ENCODE measurements at regions not wholly inside any gene's neighbourhood (a gene's known extent, or its start where the extent isn't known, plus 50 kb on each side); places are given as distances from the start of the nearest gene placed in this dataset.
"Not testable (repeated sequence)": the region's sequence is repeated elsewhere in the genome, so short reads cannot be mapped to it uniquely, and the experiment has no call there.

DNA sequence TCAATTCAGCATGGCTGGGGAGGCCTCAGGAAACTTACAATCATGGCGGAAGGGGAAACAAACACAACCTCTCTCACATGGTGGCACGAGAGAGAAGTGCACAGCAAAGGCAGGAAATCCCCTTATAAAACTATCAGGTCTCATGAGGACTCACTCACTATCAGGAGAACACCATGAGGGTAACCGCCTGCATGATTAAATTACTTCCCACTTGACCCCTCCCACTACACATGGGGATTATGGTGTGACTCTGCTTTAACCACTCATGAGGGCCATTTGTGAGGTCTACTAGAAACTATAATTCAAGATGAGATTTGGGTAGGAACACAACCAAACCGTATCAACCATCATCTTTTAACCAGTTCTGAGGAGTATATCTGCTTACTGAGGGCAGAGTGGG, 387.4 kb upstream of the NFIA start:
- Histone ChIP-seq H3K27me3 (no peaks in the 10 kb centered on the region), H3K36me3 (no peaks in the 10 kb centered on the region), H3K4me1 (no peaks in the 10 kb centered on the region), H3K9me3 (no peaks in the 10 kb centered on the region), H3K27ac (no peak overlapping the region), H3K4me3 (no peak overlapping the region)
- no peak for DNase-seq (ENCODE audit: low spot score in 2 of 2)
- WGBS = 84% methylated on average over 4 of the region's 4 CpGs
- TF ChIP-seq EP300 (IDR thresholded peaks at IDR 0.05) (no peak), POLR2AphosphoS5 (IDR thresholded peaks at IDR 0.05) (no peak), POLR2A (IDR thresholded peaks at IDR 0.05) (no peak)
- TF ChIP-seq, protein P1, sequence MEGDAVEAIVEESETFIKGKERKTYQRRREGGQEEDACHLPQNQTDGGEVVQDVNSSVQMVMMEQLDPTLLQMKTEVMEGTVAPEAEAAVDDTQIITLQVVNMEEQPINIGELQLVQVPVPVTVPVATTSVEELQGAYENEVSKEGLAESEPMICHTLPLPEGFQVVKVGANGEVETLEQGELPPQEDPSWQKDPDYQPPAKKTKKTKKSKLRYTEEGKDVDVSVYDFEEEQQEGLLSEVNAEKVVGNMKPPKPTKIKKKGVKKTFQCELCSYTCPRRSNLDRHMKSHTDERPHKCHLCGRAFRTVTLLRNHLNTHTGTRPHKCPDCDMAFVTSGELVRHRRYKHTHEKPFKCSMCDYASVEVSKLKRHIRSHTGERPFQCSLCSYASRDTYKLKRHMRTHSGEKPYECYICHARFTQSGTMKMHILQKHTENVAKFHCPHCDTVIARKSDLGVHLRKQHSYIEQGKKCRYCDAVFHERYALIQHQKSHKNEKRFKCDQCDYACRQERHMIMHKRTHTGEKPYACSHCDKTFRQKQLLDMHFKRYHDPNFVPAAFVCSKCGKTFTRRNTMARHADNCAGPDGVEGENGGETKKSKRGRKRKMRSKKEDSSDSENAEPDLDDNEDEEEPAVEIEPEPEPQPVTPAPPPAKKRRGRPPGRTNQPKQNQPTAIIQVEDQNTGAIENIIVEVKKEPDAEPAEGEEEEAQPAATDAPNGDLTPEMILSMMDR (IDR thresholded peaks at IDR 0.05) = no peak

DNA sequence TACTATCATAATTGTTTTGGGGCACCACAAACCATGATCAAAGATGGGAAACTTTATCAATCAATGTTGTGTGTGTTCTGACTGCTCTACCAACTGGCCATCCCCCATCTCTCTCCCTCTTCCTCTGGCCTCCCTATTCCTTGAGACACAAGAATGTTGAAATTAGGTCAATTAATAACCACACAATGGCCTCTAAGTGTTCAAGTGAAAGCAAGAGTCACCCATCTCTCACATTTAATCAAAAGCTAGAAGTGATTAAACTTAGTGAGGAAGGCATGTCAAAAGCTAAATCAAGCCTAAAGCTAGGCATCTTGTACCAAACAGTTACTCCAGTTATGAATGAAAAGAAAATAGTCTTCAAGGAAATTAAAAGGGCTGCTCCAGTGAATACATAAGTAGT, 390.3 kb upstream of the NFIA start:
- Histone ChIP-seq H3K4me1 (no peaks in the 10 kb centered on the region), H3K9me3 (no peaks in the 10 kb centered on the region), H3K4me3 (no peak overlapping the region), H3K27ac (no peak overlapping the region), H3K27me3 (no peaks in the 10 kb centered on the region), H3K36me3 (no peaks in the 10 kb centered on the region)
- TF ChIP-seq EP300 (IDR thresholded peaks at IDR 0.05) = no peak
- no peak for TF ChIP-seq POLR2AphosphoS5 (IDR thresholded peaks at IDR 0.05)
- TF ChIP-seq POLR2A (IDR thresholded peaks at IDR 0.05) = no peak
- TF ChIP-seq, protein P1 (IDR thresholded peaks at IDR 0.05) = no peak
- no peak for DNase-seq (ENCODE audit: low spot score in 2 of 2)

DNA sequence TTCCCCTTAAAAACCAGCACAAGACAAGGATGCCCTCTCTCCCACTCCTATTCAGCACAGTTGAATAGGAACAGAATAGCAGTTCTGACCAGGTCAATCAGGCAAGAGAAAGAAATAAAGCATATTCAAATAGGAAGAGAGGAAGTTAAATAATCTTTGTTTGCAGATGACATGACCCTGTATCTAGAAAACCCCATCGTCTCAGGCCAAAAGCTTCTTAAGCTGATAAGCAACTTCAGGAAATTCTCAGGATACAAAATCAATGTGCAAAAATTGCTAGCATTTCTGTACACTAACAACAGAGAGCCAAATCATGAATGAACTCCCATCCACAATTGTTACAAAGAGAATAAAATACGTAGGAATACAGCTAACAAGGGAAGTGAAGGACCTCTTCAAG, 394.1 kb upstream of the NFIA start:
- H3K4me1 ChIP-seq; DNase-seq (ENCODE audit: low spot score in 2 of 2); H3K27me3 ChIP-seq; H3K27ac ChIP-seq; H3K4me3 ChIP-seq; H3K9me3 ChIP-seq; H3K36me3 ChIP-seq: not testable (repeated sequence)
- WGBS = 86% methylated on average over 2 of the region's 2 CpGs

DNA sequence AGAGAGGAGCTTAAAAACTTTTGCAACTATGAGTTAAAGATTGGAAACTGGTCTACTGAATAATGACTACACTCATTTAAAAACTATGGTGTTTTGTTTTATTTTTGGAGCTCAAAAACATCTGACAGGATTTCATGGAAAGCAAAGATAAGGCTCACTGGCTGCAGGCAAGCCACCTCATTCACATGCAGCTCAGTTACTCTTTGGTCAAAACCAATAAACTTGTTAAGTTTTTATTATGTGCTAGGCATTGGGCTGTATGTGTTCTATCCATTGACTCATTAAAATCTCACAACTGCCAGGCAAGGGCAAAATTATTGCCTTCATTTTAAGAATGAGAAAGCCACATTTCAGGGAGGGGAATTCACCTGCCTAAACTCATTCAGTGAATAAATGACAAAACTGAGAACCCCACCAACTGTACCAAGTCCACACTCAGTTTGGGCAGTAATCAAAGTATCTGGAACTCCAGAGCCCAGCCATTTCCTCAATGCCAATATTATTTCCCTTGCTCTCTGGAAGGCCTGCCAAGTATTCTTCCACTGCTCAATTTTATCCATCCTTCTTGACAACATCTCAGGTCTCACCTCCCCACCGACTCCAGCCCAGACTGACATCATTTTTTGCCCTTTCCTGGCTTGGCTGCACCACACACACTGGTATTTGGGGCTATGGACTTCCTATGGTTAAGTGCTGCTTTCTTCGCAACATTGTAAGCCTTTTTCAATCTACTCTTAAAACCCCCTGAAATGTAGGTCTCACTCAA, 401.1 kb upstream of the NFIA start:
- Histone ChIP-seq H3K27ac (no peak overlapping the region), H3K9me3 (no peaks in the 10 kb centered on the region), H3K27me3 (no peaks in the 10 kb centered on the region), H3K36me3 (no peaks in the 10 kb centered on the region), H3K4me3 (no peak overlapping the region), H3K4me1 (no peaks in the 10 kb centered on the region)
- no peak for DNase-seq (ENCODE audit: low spot score in 2 of 2)
- 84% methylated on average over 2 of the region's 2 CpGs for WGBS
- TF ChIP-seq POLR2A (IDR thresholded peaks at IDR 0.05) (no peak), POLR2AphosphoS5 (IDR thresholded peaks at IDR 0.05) (no peak), EP300 (IDR thresholded peaks at IDR 0.05) (no peak)
- TF ChIP-seq, protein P1 (IDR thresholded peaks at IDR 0.05) = no peak

DNA sequence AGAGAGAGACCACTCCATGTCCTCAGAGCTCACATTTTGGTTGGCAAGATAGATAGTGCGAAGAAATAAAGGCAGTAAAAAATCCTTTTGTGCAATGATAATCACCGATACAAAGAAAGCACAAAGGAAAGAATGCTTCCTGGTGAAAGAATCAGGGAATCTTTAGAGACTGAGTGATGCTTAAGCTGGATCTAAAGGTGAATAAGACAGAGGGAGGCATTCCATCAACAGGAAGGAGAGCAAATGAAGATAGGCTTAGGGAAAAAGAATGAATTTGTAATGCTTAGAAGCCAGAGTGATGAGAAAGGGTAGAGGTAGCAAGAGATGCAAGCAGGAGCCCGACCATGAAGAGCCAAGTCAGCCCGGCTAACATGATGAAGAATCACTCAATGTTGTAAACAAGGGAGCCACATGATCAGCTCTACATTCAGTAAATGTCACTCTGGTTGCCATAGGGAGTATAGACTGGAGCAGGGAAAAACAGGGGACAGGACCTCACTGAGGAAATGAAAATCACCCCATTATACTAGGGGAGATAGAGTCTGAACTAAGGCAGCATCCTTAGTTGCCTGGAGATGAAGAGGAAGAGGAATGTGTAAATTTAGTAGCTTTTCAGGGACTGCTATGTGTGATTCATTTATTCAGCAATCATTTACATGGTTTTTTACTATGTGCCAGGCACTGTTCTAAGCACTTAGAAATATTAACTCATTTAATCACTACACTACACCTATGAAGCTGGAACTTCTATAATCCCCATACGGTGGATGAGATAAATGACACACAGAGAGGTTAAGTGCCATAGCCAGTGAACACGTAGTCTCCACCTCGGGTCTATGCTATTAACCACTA, 402.6 kb upstream of the NFIA start:
- TF ChIP-seq POLR2A (IDR thresholded peaks at IDR 0.05) = no peak
- no peak for TF ChIP-seq POLR2AphosphoS5 (IDR thresholded peaks at IDR 0.05)
- TF ChIP-seq, protein P1 (IDR thresholded peaks at IDR 0.05) = no peak
- no peak for TF ChIP-seq EP300 (IDR thresholded peaks at IDR 0.05)
- Histone ChIP-seq H3K9me3 (no peaks in the 10 kb centered on the region), H3K36me3 (no peaks in the 10 kb centered on the region), H3K4me1 (no peaks in the 10 kb centered on the region), H3K27me3 (no peaks in the 10 kb centered on the region), H3K27ac (no peak overlapping the region), H3K4me3 (no peak overlapping the region)
- 85% methylated on average over 7 of the region's 7 CpGs for WGBS
- DNase-seq (ENCODE audit: low spot score in 2 of 2) = no peak

Measured in suprapubic skin (tissue), 4 donors.